ENCODE measurements at regions not wholly inside any gene's neighbourhood (a gene's known extent, or its start where the extent isn't known, plus 50 kb on each side); places are given as distances from the start of the nearest gene placed in this dataset.

DNA sequence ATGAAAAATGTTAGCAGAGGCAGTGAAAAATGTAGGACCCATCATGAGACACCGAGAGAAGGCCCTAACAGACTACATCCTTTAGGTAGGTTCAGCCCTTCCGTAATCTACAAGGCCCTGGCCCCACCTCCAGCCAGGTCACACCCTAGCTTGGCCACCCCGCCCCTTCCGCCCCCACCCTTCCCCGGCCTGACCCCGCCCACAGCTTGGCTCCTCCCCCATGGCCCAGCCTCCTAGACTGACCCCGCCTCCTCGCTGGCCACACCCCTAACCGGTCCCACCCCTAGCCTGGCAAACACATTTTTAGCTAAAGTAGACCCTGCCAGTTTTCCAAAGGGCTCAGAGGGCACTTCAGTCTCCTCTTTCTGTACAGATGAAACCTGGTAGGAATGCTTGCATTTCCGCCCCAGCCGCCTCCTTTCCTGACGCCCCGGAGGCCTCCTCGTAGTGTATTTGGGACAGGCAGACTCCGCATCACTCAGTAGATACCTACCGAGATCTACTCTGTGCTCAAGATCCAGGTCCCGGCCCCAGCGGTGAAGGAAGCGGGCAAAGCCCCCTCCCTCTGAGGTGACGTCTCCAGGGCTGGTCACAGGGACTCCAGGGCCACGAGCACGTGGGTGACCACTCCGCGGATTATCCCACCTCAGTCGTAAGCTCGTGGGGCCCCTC, 443.5 kb downstream of the PREX1 start:
- no peaks in the 10 kb centered on the region for H3K4me1 ChIP-seq (ENCODE audit: control insufficient read depth in 3 of 3, insufficient read depth in 3 of 3, low read length in 3 of 3)
- H3K4me3 ChIP-seq (ENCODE audit: low read length in 3 of 3): no peak overlapping the region
- H3K27me3 ChIP-seq (ENCODE audit: control insufficient read depth in 3 of 3, insufficient read depth in 3 of 3, low read length in 3 of 3): peaks cover 0 to 19% (median 6%) of the 10 kb centered on the region in 3 donors
- H3K9ac ChIP-seq (ENCODE audit: low read depth in 1 of 3, low read length in 3 of 3): no peak overlapping the region
- no peak overlapping the region for H3K27ac ChIP-seq (ENCODE audit: low read depth, low read length)
- H3K9me3 ChIP-seq (ENCODE audit: control insufficient read depth in 3 of 3, low read length in 3 of 3): no peaks in the 10 kb centered on the region
- H3K36me3 ChIP-seq (ENCODE audit: control insufficient read depth in 3 of 3, insufficient read depth in 3 of 3, low read length in 3 of 3): no peaks in the 10 kb centered on the region

DNA sequence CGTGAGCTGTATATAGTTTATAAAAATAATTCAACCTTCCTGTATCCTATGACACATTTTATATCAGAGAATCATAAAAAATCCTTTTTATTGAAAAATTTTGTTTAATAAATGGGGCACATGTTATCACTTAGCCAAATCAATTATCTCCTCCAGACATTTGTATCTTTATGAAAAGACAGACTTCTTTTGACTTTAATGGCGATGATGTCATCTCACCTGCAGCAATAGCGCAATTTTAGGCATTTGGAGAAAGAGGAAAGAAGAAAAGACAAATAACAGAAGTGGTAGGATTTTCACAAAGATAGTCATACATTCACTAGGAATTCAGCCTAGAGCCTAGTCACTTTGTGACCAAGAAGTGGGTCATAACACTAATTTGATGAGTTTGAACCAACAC, 444.5 kb downstream of the PREX1 start:
- no peak overlapping the region for H3K9ac ChIP-seq (ENCODE audit: low read depth in 1 of 3, low read length in 3 of 3)

DNA sequence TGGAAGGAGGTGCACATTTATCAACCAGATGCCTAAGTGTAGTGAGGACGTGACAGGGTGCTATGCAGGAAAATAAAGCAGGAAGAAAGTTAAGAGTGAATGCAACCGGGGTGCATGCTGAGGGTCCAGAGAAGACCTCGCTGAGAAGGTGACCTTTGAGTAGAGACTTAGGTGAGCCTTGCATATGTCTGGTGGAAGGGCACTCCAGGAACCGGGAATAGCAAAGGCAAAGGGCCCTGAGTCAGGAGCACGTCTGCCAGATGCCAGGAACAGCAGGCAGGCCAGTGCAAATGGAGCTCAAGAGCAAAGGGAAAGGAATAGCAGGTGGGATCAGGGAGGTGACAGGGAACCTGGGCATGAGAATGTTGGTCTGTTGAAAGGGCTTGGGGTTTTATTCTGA, 445.5 kb downstream of the PREX1 start:
- Histone ChIP-seq H3K4me1 (ENCODE audit: control insufficient read depth in 3 of 3, insufficient read depth in 3 of 3, low read length in 3 of 3) (no peaks in the 10 kb centered on the region), H3K36me3 (ENCODE audit: control insufficient read depth in 3 of 3, insufficient read depth in 3 of 3, low read length in 3 of 3) (no peaks in the 10 kb centered on the region), H3K9me3 (ENCODE audit: control insufficient read depth in 3 of 3, low read length in 3 of 3) (no peaks in the 10 kb centered on the region), H3K27ac (ENCODE audit: low read depth, low read length) (no peak overlapping the region), H3K9ac (ENCODE audit: low read depth in 1 of 3, low read length in 3 of 3) (no peak overlapping the region), H3K27me3 (ENCODE audit: control insufficient read depth in 3 of 3, insufficient read depth in 3 of 3, low read length in 3 of 3) (peaks cover 0 to 19% (median 7%) of the 10 kb centered on the region in 3 donors), H3K4me3 (ENCODE audit: low read length in 3 of 3) (no peak overlapping the region)

More for the DNA sequence above, 444.5 kb downstream of the PREX1 start:
- no peaks in the 10 kb centered on the region for H3K4me1 ChIP-seq (ENCODE audit: control insufficient read depth in 3 of 3, insufficient read depth in 3 of 3, low read length in 3 of 3)
- H3K27me3 ChIP-seq (ENCODE audit: control insufficient read depth in 3 of 3, insufficient read depth in 3 of 3, low read length in 3 of 3): peaks cover 0 to 19% (median 6%) of the 10 kb centered on the region in 3 donors
- no peaks in the 10 kb centered on the region for H3K36me3 ChIP-seq (ENCODE audit: control insufficient read depth in 3 of 3, insufficient read depth in 3 of 3, low read length in 3 of 3)
- H3K9me3 ChIP-seq (ENCODE audit: control insufficient read depth in 3 of 3, low read length in 3 of 3): no peaks in the 10 kb centered on the region
- no peak overlapping the region for H3K27ac ChIP-seq (ENCODE audit: low read depth, low read length)
- H3K4me3 ChIP-seq (ENCODE audit: low read length in 3 of 3): no peak overlapping the region

DNA sequence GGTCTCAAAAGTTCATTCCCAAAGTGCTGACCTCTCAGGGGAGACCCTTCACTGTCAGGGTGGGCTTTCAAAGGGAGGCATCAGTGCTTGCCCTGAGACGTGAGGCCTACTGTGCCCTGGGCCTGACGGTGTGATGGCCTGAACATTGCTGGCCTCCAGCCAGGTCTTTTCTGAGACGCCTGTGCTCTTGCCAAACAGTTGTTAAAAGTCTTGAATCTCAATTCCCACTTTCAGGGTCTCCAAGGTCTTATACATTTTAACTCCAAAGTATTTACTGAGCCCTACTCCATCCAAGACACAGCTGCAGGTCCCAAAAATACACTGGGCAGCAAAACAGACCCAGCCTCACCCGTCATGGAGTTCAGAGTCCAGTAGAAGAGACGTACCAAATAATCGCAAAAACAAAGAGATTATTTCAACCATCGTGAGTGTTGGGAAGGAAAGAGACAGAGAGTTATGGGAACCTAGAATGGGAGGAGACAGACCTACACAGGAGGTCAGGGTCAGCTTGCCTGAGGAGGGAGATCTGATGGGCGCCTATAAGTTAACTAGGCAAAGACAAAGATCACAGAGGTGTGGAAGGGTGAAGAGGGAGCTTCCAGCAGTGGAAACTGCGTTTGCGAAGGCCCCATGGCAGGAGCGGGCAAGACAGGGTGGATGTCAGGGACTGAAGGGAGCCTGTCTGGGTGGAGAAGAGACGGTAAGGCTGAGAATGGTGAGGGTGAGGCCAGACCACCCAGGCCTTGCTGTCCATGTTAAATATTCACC, 446.3 kb downstream of the PREX1 start:
- Histone ChIP-seq H3K27me3 (ENCODE audit: control insufficient read depth in 3 of 3, insufficient read depth in 3 of 3, low read length in 3 of 3) (peaks cover 0 to 16% (median 10%) of the 10 kb centered on the region in 3 donors), H3K27ac (ENCODE audit: low read depth, low read length) (no peak overlapping the region), H3K4me3 (ENCODE audit: low read length in 3 of 3) (no peak overlapping the region), H3K9ac (ENCODE audit: low read depth in 1 of 3, low read length in 3 of 3) (no peak overlapping the region), H3K9me3 (ENCODE audit: control insufficient read depth in 3 of 3, low read length in 3 of 3) (no peaks in the 10 kb centered on the region), H3K36me3 (ENCODE audit: control insufficient read depth in 3 of 3, insufficient read depth in 3 of 3, low read length in 3 of 3) (no peaks in the 10 kb centered on the region), H3K4me1 (ENCODE audit: control insufficient read depth in 3 of 3, insufficient read depth in 3 of 3, low read length in 3 of 3) (no peaks in the 10 kb centered on the region)

DNA sequence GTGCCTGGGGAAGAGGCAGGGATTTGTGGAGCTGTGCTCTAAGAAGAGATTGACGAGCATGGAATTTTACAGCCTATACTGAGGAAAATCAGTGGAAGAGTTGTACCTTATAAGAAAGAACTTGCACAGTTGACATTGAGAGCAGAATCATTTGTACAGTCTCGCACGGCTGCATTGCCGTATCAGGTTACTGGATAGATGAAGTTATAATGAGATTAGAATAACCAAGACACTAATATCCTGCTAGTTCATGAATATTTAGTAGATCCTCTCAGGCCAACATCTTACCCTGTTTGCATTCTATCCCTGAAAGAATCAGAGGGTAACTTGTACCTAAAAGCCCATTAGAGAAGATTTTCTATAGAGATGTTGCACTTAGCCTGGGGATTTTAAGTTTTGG, 447.1 kb downstream of the PREX1 start:
- Histone ChIP-seq H3K9ac (ENCODE audit: low read depth in 1 of 3, low read length in 3 of 3) (no peak overlapping the region), H3K4me3 (ENCODE audit: low read length in 3 of 3) (no peak overlapping the region), H3K27me3 (ENCODE audit: control insufficient read depth in 3 of 3, insufficient read depth in 3 of 3, low read length in 3 of 3) (peaks cover 0 to 19% (median 10%) of the 10 kb centered on the region in 3 donors), H3K9me3 (ENCODE audit: control insufficient read depth in 3 of 3, low read length in 3 of 3) (no peaks in the 10 kb centered on the region), H3K36me3 (ENCODE audit: control insufficient read depth in 3 of 3, insufficient read depth in 3 of 3, low read length in 3 of 3) (no peaks in the 10 kb centered on the region), H3K27ac (ENCODE audit: low read depth, low read length) (no peak overlapping the region), H3K4me1 (ENCODE audit: control insufficient read depth in 3 of 3, insufficient read depth in 3 of 3, low read length in 3 of 3) (no peaks in the 10 kb centered on the region)

DNA sequence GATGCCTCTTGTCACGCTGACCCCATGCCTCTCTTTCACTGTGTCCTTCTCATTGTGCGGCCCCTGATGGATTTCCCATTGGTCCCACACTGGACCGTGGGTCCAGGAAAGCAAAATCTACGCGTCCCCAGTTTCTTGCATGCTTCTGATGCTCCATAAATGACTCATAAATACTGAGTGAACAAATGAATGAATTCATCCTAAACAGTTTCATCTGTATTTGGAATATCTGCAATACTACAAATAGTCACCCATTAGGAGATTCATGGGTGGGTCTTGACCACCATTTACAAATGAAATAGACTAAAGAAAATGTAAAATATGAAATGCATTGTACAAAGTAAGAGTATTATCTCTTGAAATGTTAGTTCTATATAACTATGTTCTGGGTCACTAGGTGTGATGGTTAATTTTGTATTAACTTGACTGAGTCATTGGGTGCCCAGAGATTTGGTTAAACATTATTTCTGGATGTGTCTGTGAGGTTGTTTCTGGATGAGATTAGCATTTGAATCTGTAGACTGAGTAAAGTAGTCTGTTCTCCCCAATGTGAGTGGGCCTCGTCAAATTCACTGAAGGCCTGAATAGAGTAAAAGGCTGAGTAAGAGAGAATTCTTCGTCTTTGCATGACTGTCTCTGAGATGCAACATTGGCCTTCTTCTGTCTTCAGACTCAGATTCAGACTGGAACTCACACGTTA, 448.7 kb downstream of the PREX1 start:
- no peaks in the 10 kb centered on the region for H3K9me3 ChIP-seq (ENCODE audit: control insufficient read depth in 3 of 3, low read length in 3 of 3)
- H3K27me3 ChIP-seq (ENCODE audit: control insufficient read depth in 3 of 3, insufficient read depth in 3 of 3, low read length in 3 of 3): peaks cover 0 to 21% (median 14%) of the 10 kb centered on the region in 3 donors
- H3K27ac ChIP-seq (ENCODE audit: low read depth, low read length): no peak overlapping the region
- H3K9ac ChIP-seq (ENCODE audit: low read depth in 1 of 3, low read length in 3 of 3): no peak overlapping the region
- no peaks in the 10 kb centered on the region for H3K36me3 ChIP-seq (ENCODE audit: control insufficient read depth in 3 of 3, insufficient read depth in 3 of 3, low read length in 3 of 3)
- H3K4me3 ChIP-seq (ENCODE audit: low read length in 3 of 3): no peak overlapping the region
- H3K4me1 ChIP-seq (ENCODE audit: control insufficient read depth in 3 of 3, insufficient read depth in 3 of 3, low read length in 3 of 3): no peaks in the 10 kb centered on the region

DNA sequence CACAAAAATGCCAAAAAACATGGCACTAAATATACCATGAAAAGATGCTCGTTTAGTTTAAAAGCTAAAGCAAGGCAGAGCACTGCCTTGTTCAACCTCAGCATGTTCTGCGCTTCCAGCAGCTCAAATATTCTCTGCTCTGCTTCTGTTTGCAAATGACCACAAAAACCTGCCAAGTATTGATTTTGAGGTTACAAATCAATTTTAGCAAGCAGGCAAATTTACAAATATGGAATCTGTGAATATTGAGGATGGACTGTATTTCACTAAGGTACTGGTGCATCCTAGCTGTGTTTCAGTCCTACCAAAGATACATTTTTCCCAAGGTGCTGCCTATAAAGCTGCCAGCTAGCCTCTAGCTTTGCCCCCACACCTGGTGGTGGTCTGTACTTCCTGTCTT, 449.9 kb downstream of the PREX1 start:
- H3K36me3 ChIP-seq (ENCODE audit: control insufficient read depth in 3 of 3, insufficient read depth in 3 of 3, low read length in 3 of 3): no peaks in the 10 kb centered on the region
- peaks cover 0 to 29% (median 19%) of the 10 kb centered on the region in 3 donors for H3K27me3 ChIP-seq (ENCODE audit: control insufficient read depth in 3 of 3, insufficient read depth in 3 of 3, low read length in 3 of 3)
- no peak overlapping the region for H3K4me3 ChIP-seq (ENCODE audit: low read length in 3 of 3)
- H3K27ac ChIP-seq (ENCODE audit: low read depth, low read length): no peak overlapping the region
- H3K9me3 ChIP-seq (ENCODE audit: control insufficient read depth in 3 of 3, low read length in 3 of 3): no peaks in the 10 kb centered on the region
- no peaks in the 10 kb centered on the region for H3K4me1 ChIP-seq (ENCODE audit: control insufficient read depth in 3 of 3, insufficient read depth in 3 of 3, low read length in 3 of 3)
- H3K9ac ChIP-seq (ENCODE audit: low read depth in 1 of 3, low read length in 3 of 3): no peak overlapping the region

DNA sequence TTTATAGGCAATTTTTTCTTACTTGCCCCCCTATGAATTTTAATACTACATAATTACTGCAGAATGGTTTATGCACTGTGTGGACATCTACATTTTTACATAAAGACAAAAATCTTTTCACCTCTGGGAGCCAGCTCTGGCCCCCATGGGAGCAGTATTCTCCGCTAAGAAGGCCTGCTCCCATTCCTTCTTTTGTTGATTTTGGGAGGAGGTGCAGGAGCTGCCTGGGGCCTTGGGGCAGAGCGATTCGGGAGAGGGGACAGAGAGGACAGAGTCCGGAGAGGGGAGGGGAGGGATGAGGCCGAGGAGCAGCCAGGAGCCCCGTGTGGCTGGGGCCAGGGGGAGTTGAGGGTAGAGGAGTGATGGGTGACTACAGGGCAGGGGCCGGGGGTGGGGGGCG, 452.0 kb downstream of the PREX1 start:
- peaks cover 0 to 31% (median 19%) of the 10 kb centered on the region in 3 donors for H3K27me3 ChIP-seq (ENCODE audit: control insufficient read depth in 3 of 3, insufficient read depth in 3 of 3, low read length in 3 of 3)
- H3K4me3 ChIP-seq (ENCODE audit: low read length in 3 of 3): no peak overlapping the region
- no peaks in the 10 kb centered on the region for H3K36me3 ChIP-seq (ENCODE audit: control insufficient read depth in 3 of 3, insufficient read depth in 3 of 3, low read length in 3 of 3)
- H3K9me3 ChIP-seq (ENCODE audit: control insufficient read depth in 3 of 3, low read length in 3 of 3): no peaks in the 10 kb centered on the region
- H3K9ac ChIP-seq (ENCODE audit: low read depth in 1 of 3, low read length in 3 of 3): no peak overlapping the region
- no peak overlapping the region for H3K27ac ChIP-seq (ENCODE audit: low read depth, low read length)
- H3K4me1 ChIP-seq (ENCODE audit: control insufficient read depth in 3 of 3, insufficient read depth in 3 of 3, low read length in 3 of 3): no peaks in the 10 kb centered on the region

DNA sequence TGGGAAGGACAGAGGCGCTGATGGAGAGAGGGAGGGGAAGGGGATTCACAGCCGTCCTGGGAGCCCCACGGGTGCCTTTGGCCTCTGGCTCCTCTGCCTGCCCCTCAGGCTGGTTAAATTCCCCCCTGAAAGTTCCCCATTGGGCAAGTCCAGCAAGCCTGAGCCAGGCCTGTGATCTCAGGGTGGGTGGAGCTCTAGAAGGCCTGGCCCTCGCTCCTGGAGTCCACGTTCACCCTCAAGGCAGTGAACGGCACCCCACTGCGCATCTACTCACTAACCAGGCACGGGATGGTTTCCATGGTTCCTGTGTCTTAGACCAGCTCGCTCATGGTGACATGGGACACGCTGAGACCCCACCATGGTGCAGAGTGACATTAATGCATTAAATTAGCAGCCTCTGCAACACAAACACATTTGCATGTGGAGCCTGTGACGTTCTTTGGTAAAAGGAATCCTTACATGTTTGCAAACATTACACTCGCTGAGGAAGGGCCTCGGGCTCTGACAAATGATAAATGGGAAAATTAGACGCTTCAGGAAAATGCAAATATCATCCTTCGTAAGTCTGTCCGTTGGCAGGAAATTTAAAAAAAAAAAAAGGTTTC, 452.7 kb downstream of the PREX1 start:
- no peaks in the 10 kb centered on the region for H3K9me3 ChIP-seq (ENCODE audit: control insufficient read depth in 3 of 3, low read length in 3 of 3)
- peaks cover 0 to 34% (median 19%) of the 10 kb centered on the region in 3 donors for H3K27me3 ChIP-seq (ENCODE audit: control insufficient read depth in 3 of 3, insufficient read depth in 3 of 3, low read length in 3 of 3)
- H3K4me1 ChIP-seq (ENCODE audit: control insufficient read depth in 3 of 3, insufficient read depth in 3 of 3, low read length in 3 of 3): no peaks in the 10 kb centered on the region

More for the DNA sequence above, 452.7 kb downstream of the PREX1 start:
- Histone ChIP-seq H3K9ac (ENCODE audit: low read depth in 1 of 3, low read length in 3 of 3) (no peak overlapping the region), H3K36me3 (ENCODE audit: control insufficient read depth in 3 of 3, insufficient read depth in 3 of 3, low read length in 3 of 3) (no peaks in the 10 kb centered on the region), H3K4me3 (ENCODE audit: low read length in 3 of 3) (no peak overlapping the region), H3K27ac (ENCODE audit: low read depth, low read length) (peak overlapping the region; percentile 25)
